ENCODE measurements at regions not wholly inside any gene's neighbourhood (a gene's known extent, or its start where the extent isn't known, plus 50 kb on each side); places are given as distances from the start of the nearest gene placed in this dataset.

DNA sequence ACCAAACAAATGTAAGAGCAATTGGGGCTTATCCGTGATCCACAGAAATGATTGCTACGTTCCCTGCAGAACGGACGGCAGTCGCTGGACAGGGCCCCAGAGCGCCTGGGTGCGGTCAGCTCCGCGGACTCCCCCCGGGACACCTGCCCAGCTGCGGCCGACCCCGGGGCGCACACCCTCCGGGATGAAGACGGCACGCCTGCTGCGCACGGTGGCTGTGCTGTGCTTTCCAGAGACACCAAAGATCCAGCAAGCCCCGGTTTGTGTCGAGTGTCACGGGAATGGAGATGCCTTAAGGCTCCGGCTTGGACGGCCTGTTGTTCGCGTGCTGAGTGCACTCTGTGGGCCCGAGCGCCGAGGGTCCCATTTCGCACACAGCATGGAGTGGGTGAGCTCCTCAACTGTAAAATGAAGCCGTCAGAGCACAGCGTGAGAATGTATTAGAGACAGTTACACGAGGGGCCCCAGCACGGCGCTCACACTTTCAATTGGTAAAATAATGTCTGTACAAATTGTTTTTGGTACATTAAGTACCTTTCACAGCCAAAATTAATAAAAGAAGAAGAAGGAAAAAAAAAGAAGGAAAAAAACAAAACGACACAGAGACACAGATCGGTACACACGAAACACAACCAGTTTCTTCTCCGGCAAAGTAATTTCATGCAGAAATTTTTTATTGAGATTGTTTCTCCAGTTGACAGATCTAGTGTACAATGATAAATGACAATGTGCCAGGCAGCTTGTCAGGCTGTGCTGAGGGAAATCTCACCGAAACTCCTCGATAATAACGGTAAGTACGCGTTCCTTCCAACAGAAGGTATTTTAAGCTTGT is 615.8 kb upstream of the SALL3 start:
- no peak for TF ChIP-seq EZH2 (IDR thresholded peaks at IDR 0.05; ENCODE audit: borderline replicate concordance, low read depth, low read length, severe bottlenecking)
- TF ChIP-seq, protein P1, sequence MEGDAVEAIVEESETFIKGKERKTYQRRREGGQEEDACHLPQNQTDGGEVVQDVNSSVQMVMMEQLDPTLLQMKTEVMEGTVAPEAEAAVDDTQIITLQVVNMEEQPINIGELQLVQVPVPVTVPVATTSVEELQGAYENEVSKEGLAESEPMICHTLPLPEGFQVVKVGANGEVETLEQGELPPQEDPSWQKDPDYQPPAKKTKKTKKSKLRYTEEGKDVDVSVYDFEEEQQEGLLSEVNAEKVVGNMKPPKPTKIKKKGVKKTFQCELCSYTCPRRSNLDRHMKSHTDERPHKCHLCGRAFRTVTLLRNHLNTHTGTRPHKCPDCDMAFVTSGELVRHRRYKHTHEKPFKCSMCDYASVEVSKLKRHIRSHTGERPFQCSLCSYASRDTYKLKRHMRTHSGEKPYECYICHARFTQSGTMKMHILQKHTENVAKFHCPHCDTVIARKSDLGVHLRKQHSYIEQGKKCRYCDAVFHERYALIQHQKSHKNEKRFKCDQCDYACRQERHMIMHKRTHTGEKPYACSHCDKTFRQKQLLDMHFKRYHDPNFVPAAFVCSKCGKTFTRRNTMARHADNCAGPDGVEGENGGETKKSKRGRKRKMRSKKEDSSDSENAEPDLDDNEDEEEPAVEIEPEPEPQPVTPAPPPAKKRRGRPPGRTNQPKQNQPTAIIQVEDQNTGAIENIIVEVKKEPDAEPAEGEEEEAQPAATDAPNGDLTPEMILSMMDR (IDR thresholded peaks at IDR 0.05; ENCODE audit: borderline replicate concordance, extremely low read depth, low read length, poor library complexity, severe bottlenecking): no peak
- Histone ChIP-seq H3K4me3 (ENCODE audit: low read depth in 1 of 2, low read length in 2 of 2) (no peak overlapping the region), H3K4me2 (ENCODE audit: insufficient read depth, low read length) (no peak overlapping the region), H3K27ac (ENCODE audit: low read length) (no peak overlapping the region), H4K20me1 (ENCODE audit: insufficient read depth, low read length) (no peaks in the 10 kb centered on the region), H3K4me1 (ENCODE audit: insufficient read depth, low read length) (no peaks in the 10 kb centered on the region), H3K36me3 (ENCODE audit: insufficient read depth, low read length) (no peaks in the 10 kb centered on the region), H3K79me2 (ENCODE audit: insufficient read depth, low read length) (no peaks in the 10 kb centered on the region), H3K9ac (ENCODE audit: low read depth, low read length) (no peak overlapping the region), H3K9me3 (ENCODE audit: insufficient read depth, low read length, severe bottlenecking) (no peaks in the 10 kb centered on the region), H2AFZ (ENCODE audit: low read depth, low read length) (no peak overlapping the region), H3K27me3 (ENCODE audit: insufficient read depth, low read length, poor library complexity) (no peaks in the 10 kb centered on the region)
- no peak for DNase-seq
- no peak for ATAC-seq (ENCODE audit: insufficient read depth, low read depth)

DNA sequence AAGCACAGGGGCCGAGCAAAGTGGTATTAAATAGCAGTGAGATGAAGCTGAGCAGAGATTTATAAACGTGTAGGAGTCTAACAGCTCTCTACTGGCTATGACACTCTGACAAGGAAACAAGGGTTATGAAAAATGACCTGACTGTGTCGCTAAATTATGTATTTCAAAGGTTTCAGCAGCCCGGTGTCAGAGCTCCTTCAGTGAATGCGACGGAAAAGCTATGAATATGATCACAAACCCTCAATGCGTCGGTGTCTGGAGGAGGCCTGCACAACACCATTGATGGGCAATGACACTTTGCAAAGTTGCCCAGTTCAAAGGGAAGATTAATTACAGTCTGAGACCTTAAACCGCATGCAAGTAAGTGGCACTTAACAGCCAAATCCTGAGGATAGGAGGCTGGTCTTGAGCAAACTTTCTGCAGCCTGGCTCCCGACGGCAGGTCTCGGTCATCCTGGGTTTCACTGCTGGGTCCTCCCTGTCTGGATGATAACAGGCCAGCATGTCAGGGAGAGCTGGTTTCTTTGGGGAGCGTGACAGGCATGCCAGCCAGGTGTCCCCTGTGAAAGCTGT is 615.1 kb upstream of the SALL3 start:
- Histone ChIP-seq H3K4me3 (ENCODE audit: low read depth in 1 of 2, low read length in 2 of 2) (no peak overlapping the region), H3K27me3 (ENCODE audit: insufficient read depth, low read length, poor library complexity) (no peaks in the 10 kb centered on the region), H3K4me2 (ENCODE audit: insufficient read depth, low read length) (no peak overlapping the region), H3K36me3 (ENCODE audit: insufficient read depth, low read length) (no peaks in the 10 kb centered on the region), H3K27ac (ENCODE audit: low read length) (no peak overlapping the region), H3K9ac (ENCODE audit: low read depth, low read length) (no peak overlapping the region), H3K4me1 (ENCODE audit: insufficient read depth, low read length) (no peaks in the 10 kb centered on the region), H2AFZ (ENCODE audit: low read depth, low read length) (no peak overlapping the region), H3K9me3 (ENCODE audit: insufficient read depth, low read length, severe bottlenecking) (no peaks in the 10 kb centered on the region), H4K20me1 (ENCODE audit: insufficient read depth, low read length) (no peaks in the 10 kb centered on the region), H3K79me2 (ENCODE audit: insufficient read depth, low read length) (no peaks in the 10 kb centered on the region)
- DNase-seq (no peak), ATAC-seq (ENCODE audit: insufficient read depth, low read depth) (no peak)
- no peak for TF ChIP-seq EZH2 (IDR thresholded peaks at IDR 0.05; ENCODE audit: borderline replicate concordance, low read depth, low read length, severe bottlenecking)
- TF ChIP-seq, protein P1 (IDR thresholded peaks at IDR 0.05; ENCODE audit: borderline replicate concordance, extremely low read depth, low read length, poor library complexity, severe bottlenecking): no peak

DNA sequence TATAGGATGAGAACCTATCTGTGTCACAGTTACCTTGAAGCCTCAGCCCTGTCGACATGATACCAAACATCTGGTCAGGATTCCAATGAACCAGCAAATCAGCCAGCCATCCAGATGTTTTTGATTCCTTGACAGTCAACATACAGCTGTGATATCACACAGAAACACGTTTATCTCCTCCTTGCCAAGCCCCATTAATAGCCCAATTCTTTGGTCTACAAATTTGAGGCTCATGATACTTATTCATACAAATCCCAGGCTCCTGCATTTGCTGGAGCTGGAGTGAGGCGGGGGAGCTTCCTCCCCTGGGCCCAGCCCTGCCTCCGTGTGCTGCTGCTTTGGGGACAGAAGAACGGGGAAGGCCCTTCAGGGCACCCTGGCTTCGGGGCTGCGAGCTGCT is 611.6 kb upstream of the SALL3 start:
- ATAC-seq (ENCODE audit: insufficient read depth, low read depth): no peak
- Histone ChIP-seq H2AFZ (ENCODE audit: low read depth, low read length) (no peak overlapping the region), H3K9me3 (ENCODE audit: insufficient read depth, low read length, severe bottlenecking) (no peaks in the 10 kb centered on the region), H3K4me1 (ENCODE audit: insufficient read depth, low read length) (no peaks in the 10 kb centered on the region), H3K9ac (ENCODE audit: low read depth, low read length) (no peak overlapping the region), H3K79me2 (ENCODE audit: insufficient read depth, low read length) (no peaks in the 10 kb centered on the region), H3K27ac (ENCODE audit: low read length) (no peak overlapping the region), H3K4me2 (ENCODE audit: insufficient read depth, low read length) (no peak overlapping the region), H3K27me3 (ENCODE audit: insufficient read depth, low read length, poor library complexity) (no peaks in the 10 kb centered on the region), H4K20me1 (ENCODE audit: insufficient read depth, low read length) (no peaks in the 10 kb centered on the region), H3K4me3 (ENCODE audit: low read depth in 1 of 2, low read length in 2 of 2) (no peak overlapping the region), H3K36me3 (ENCODE audit: insufficient read depth, low read length) (no peaks in the 10 kb centered on the region)
- DNase-seq: no peak
- TF ChIP-seq EZH2 (IDR thresholded peaks at IDR 0.05; ENCODE audit: borderline replicate concordance, low read depth, low read length, severe bottlenecking): no peak
- TF ChIP-seq, protein P1 (IDR thresholded peaks at IDR 0.05; ENCODE audit: borderline replicate concordance, extremely low read depth, low read length, poor library complexity, severe bottlenecking): no peak

Measured in DND-41 (cell line).